ENCODE measurements at regions not wholly inside any gene's neighbourhood (a gene's known extent, or its start where the extent isn't known, plus 50 kb on each side); places are given as distances from the start of the nearest gene placed in this dataset.
"Not testable (repeated sequence)": the region's sequence is repeated elsewhere in the genome, so short reads cannot be mapped to it uniquely, and the experiment has no call there.

DNA sequence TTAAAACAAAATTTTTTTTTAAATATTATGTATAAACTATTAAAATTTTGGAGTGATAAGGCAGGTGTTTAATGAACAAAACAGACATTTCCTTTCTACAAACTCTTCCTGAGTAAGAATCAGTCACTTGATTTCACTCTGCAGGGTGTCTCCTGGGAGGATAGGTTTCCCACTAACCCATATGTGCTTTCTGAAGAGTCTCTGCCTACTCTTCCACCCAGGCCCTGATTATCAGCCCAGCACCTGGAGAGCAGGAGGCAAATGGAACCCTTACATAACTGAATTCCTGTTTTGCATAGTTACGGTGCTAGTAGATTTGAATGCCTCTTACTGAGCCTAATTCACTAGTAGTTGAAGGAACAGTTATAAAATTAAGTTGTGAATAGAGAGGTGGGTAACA lies 1718.6 kb downstream of the SUCLG1 start:
- Mint-ChIP-seq H3K4me3 (no peak overlapping the region), H3K27ac (no peak overlapping the region), H3K36me3 (no peaks in the 10 kb centered on the region), H3K27me3 (no peaks in the 10 kb centered on the region), H3K4me1 (no peaks in the 10 kb centered on the region), H3K9me3 (peaks cover 5 to 20% (median 5%) of the 10 kb centered on the region in 3 donors)
- H3K27ac ChIP-seq (ENCODE audit: low read length) = no peak overlapping the region
- ATAC-seq (replicated peaks in 1 of 4) (no peak), DNase-seq (no peak)
- CTCF ChIA-PET = no interaction called here
- H3K27me3 ChIP-seq (replicated peaks in 1 of 2; ENCODE audit: control insufficient read depth in 2 of 2, extremely low read depth in 1 of 2, insufficient read depth in 2 of 2, low read length in 1 of 2) = no peaks in the 10 kb centered on the region
- H3K4me3 ChIP-seq (ENCODE audit: control insufficient read depth in 1 of 2, extremely low read depth in 1 of 2, low read length in 1 of 2) = no peak overlapping the region
- H3K4me1 ChIP-seq (ENCODE audit: control insufficient read depth in 1 of 2, extremely low read depth in 1 of 2, insufficient read depth in 2 of 2, low read length in 2 of 2) = no peaks in the 10 kb centered on the region
- H3K36me3 ChIP-seq (ENCODE audit: control insufficient read depth in 2 of 2, extremely low read depth in 1 of 2, insufficient read depth in 1 of 2, low read length in 1 of 2) = no peaks in the 10 kb centered on the region
- POLR2A ChIA-PET = no interaction called here
- no CpG with 5 or more reads among the region's 1 CpG for WGBS (ENCODE audit: insufficient coverage)
- H3K9me3 ChIP-seq = no peaks in the 10 kb centered on the region

DNA sequence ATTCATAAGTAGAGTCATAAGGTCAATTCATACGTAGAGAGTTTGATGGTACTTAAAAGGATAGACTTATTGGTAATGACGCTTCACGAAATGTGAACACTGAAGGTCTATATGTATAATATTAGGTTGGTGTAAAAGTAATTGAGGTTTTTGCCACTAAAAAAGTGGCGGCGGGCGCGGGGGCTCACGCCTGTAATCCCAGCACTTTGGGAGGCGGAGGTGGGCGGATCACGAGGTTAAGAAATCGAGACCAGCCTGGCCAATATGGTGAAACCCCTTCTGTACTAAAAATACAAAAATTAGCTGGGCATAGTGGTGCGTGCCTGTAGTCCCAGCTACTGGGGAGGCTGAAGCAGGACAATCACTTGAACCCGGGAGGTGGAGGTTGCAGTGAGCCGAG lies 1721.1 kb downstream of the SUCLG1 start:
- H3K36me3 ChIP-seq (ENCODE audit: control insufficient read depth in 2 of 2, extremely low read depth in 1 of 2, insufficient read depth in 1 of 2, low read length in 1 of 2); H3K4me1 Mint-ChIP-seq; H3K27me3 ChIP-seq (replicated peaks in 1 of 2; ENCODE audit: control insufficient read depth in 2 of 2, extremely low read depth in 1 of 2, insufficient read depth in 2 of 2, low read length in 1 of 2); H3K36me3 Mint-ChIP-seq; CTCF ChIA-PET; DNase-seq; POLR2A ChIA-PET; H3K27ac ChIP-seq (ENCODE audit: low read length); H3K27ac Mint-ChIP-seq; H3K27me3 Mint-ChIP-seq; H3K9me3 ChIP-seq; H3K4me3 ChIP-seq (ENCODE audit: control insufficient read depth in 1 of 2, extremely low read depth in 1 of 2, low read length in 1 of 2); ATAC-seq (replicated peaks in 1 of 4); H3K4me3 Mint-ChIP-seq; H3K4me1 ChIP-seq (ENCODE audit: control insufficient read depth in 1 of 2, extremely low read depth in 1 of 2, insufficient read depth in 2 of 2, low read length in 2 of 2): not testable (repeated sequence)
- WGBS (ENCODE audit: insufficient coverage) = 99% methylated on average over 12 of the region's 15 CpGs
- H3K9me3 Mint-ChIP-seq = peaks cover 2 to 21% (median 5%) of the 10 kb centered on the region in 3 donors

DNA sequence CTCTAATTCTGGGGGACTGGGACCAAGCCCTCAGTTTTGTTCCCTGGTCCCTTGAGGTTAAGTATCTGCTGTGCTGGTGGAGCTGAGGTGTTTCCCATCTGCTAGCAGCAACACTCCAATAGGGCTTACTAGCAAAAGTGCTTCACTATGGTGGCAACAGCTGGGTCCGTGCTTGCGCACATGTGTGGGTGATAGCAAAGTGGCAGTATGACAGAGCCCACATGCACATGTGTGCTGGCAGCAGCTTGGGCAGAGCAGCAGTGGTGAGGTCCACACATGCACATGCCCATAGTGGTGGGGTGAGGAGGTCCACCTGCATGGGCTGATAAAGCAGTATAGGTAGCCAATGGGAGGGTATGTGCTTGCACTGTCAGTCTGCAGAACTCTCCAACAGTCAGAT lies 1723.7 kb downstream of the SUCLG1 start:
- H3K27me3 ChIP-seq (replicated peaks in 1 of 2; ENCODE audit: control insufficient read depth in 2 of 2, extremely low read depth in 1 of 2, insufficient read depth in 2 of 2, low read length in 1 of 2) = no peaks in the 10 kb centered on the region
- H3K4me3 ChIP-seq (ENCODE audit: control insufficient read depth in 1 of 2, extremely low read depth in 1 of 2, low read length in 1 of 2) = peak overlapping the region in 1 of 2 donors; percentile 6
- no peaks in the 10 kb centered on the region for H3K36me3 ChIP-seq (ENCODE audit: control insufficient read depth in 2 of 2, extremely low read depth in 1 of 2, insufficient read depth in 1 of 2, low read length in 1 of 2)
- Mint-ChIP-seq H3K9me3 (peaks cover 0 to 25% (median 8%) of the 10 kb centered on the region in 3 donors), H3K4me1 (no peaks in the 10 kb centered on the region), H3K4me3 (no peak overlapping the region), H3K27ac (no peak overlapping the region), H3K27me3 (no peaks in the 10 kb centered on the region), H3K36me3 (no peaks in the 10 kb centered on the region)
- H3K27ac ChIP-seq (ENCODE audit: low read length) = no peak overlapping the region
- no peaks in the 10 kb centered on the region for H3K9me3 ChIP-seq
- POLR2A ChIA-PET = no interaction called here
- ATAC-seq (replicated peaks in 1 of 4) (no peak), DNase-seq (no peak)
- H3K4me1 ChIP-seq (ENCODE audit: control insufficient read depth in 1 of 2, extremely low read depth in 1 of 2, insufficient read depth in 2 of 2, low read length in 2 of 2) = no peaks in the 10 kb centered on the region
- CTCF ChIA-PET = no interaction called here
- WGBS (ENCODE audit: insufficient coverage) = 94% methylated on average over 2 of the region's 2 CpGs

DNA sequence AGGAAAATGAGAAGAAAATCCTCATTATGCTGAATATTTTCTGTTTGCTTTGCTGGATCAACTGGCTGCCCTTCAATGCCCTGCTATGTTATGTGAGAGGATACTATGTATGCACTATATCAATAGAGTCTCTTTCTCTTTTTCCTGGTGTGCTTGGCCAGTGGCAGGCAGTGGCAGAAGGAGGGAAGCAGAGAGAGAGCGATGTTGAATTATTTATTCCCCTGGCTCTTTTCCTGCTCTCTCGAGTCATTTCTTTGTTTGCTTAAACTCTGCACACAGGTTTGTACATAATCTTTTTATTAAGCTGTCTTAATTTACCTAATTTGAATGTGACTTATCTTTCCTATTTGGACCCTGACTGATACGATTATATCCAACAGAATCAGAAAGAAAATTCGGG lies 1727.3 kb downstream of the SUCLG1 start:
- Mint-ChIP-seq H3K27me3 (no peaks in the 10 kb centered on the region), H3K4me3 (no peak overlapping the region), H3K27ac (no peak overlapping the region), H3K9me3 (peaks cover 8 to 36% (median 18%) of the 10 kb centered on the region in 3 donors), H3K4me1 (no peaks in the 10 kb centered on the region), H3K36me3 (no peaks in the 10 kb centered on the region)
- WGBS (ENCODE audit: insufficient coverage) = no CpG with 5 or more reads among the region's 4 CpGs
- ATAC-seq (replicated peaks in 1 of 4) (no peak), DNase-seq (no peak)
- ChIA-PET POLR2A (no interaction called here), CTCF (no interaction called here)
- Histone ChIP-seq H3K27ac (ENCODE audit: low read length) (no peak overlapping the region), H3K9me3 (no peaks in the 10 kb centered on the region), H3K36me3 (ENCODE audit: control insufficient read depth in 2 of 2, extremely low read depth in 1 of 2, insufficient read depth in 1 of 2, low read length in 1 of 2) (no peaks in the 10 kb centered on the region), H3K4me1 (ENCODE audit: control insufficient read depth in 1 of 2, extremely low read depth in 1 of 2, insufficient read depth in 2 of 2, low read length in 2 of 2) (no peaks in the 10 kb centered on the region), H3K4me3 (ENCODE audit: control insufficient read depth in 1 of 2, extremely low read depth in 1 of 2, low read length in 1 of 2) (no peak overlapping the region), H3K27me3 (replicated peaks in 1 of 2; ENCODE audit: control insufficient read depth in 2 of 2, extremely low read depth in 1 of 2, insufficient read depth in 2 of 2, low read length in 1 of 2) (no peaks in the 10 kb centered on the region)

DNA sequence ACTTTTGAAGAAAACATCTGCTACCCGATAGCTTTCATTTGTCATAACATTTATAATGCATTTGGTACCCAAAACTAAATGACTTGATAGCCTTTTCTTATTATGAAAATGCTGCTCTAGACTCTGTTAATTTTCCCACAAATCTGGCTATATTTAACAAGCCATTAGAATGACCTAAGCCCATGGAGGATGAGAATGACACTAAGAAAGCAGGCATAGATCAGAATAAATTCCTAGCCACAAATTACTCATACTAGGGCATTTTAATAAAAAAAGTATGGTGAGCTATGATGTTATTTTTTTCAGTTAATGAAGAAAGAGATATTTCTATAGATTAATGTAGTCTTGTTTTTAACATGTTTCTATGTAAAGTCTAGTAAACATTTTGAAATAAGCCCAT lies 1728.3 kb downstream of the SUCLG1 start:
- no peaks in the 10 kb centered on the region for H3K27me3 Mint-ChIP-seq
- ATAC-seq (replicated peaks in 1 of 4) = no peak
- H3K9me3 Mint-ChIP-seq = peaks cover 8 to 32% (median 18%) of the 10 kb centered on the region in 3 donors
- CTCF ChIA-PET = no interaction called here
- Histone ChIP-seq H3K36me3 (ENCODE audit: control insufficient read depth in 2 of 2, extremely low read depth in 1 of 2, insufficient read depth in 1 of 2, low read length in 1 of 2) (no peaks in the 10 kb centered on the region), H3K9me3 (no peaks in the 10 kb centered on the region), H3K4me1 (ENCODE audit: control insufficient read depth in 1 of 2, extremely low read depth in 1 of 2, insufficient read depth in 2 of 2, low read length in 2 of 2) (no peaks in the 10 kb centered on the region), H3K4me3 (ENCODE audit: control insufficient read depth in 1 of 2, extremely low read depth in 1 of 2, low read length in 1 of 2) (no peak overlapping the region), H3K27ac (ENCODE audit: low read length) (no peak overlapping the region), H3K27me3 (replicated peaks in 1 of 2; ENCODE audit: control insufficient read depth in 2 of 2, extremely low read depth in 1 of 2, insufficient read depth in 2 of 2, low read length in 1 of 2) (no peaks in the 10 kb centered on the region)
- no peak for DNase-seq
- H3K36me3 Mint-ChIP-seq = no peaks in the 10 kb centered on the region
- no peak overlapping the region for H3K4me3 Mint-ChIP-seq
- H3K27ac Mint-ChIP-seq = no peak overlapping the region
- WGBS (ENCODE audit: insufficient coverage) = no CpG with 5 or more reads among the region's 1 CpG
- POLR2A ChIA-PET = no interaction called here
- no peaks in the 10 kb centered on the region for H3K4me1 Mint-ChIP-seq

DNA sequence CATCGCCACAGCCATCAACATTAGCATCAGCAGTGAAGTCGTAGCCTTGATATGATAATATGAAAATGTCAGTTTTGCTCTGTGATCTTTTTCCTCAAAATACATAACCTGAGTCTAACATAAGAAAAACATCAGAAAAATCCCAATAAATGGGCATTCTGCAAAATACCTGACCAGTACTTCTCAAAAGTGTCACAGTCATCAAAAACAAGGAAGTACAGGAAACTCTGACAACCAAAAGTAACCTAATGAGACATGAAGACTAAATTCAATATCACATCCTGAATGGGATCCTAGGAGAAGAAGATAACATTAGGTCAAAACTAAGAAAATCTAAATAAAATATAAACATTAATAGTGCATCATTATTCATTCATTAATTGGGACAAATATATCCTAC lies 1731.0 kb downstream of the SUCLG1 start:
- H3K9me3 ChIP-seq = no peaks in the 10 kb centered on the region
- H3K27me3 ChIP-seq (replicated peaks in 1 of 2; ENCODE audit: control insufficient read depth in 2 of 2, extremely low read depth in 1 of 2, insufficient read depth in 2 of 2, low read length in 1 of 2) = no peaks in the 10 kb centered on the region
- POLR2A ChIA-PET = no interaction called here
- Mint-ChIP-seq H3K9me3 (peaks cover 8 to 23% (median 17%) of the 10 kb centered on the region in 3 donors), H3K36me3 (no peaks in the 10 kb centered on the region), H3K4me3 (no peak overlapping the region), H3K27ac (no peak overlapping the region), H3K4me1 (no peaks in the 10 kb centered on the region), H3K27me3 (no peaks in the 10 kb centered on the region)
- no peaks in the 10 kb centered on the region for H3K36me3 ChIP-seq (ENCODE audit: control insufficient read depth in 2 of 2, extremely low read depth in 1 of 2, insufficient read depth in 1 of 2, low read length in 1 of 2)
- no peaks in the 10 kb centered on the region for H3K4me1 ChIP-seq (ENCODE audit: control insufficient read depth in 1 of 2, extremely low read depth in 1 of 2, insufficient read depth in 2 of 2, low read length in 2 of 2)
- no CpG with 5 or more reads among the region's 2 CpGs for WGBS (ENCODE audit: insufficient coverage)
- ATAC-seq (replicated peaks in 1 of 4) (no peak), DNase-seq (no peak)
- H3K27ac ChIP-seq (ENCODE audit: low read length) = no peak overlapping the region
- CTCF ChIA-PET = no interaction called here
- H3K4me3 ChIP-seq (ENCODE audit: control insufficient read depth in 1 of 2, extremely low read depth in 1 of 2, low read length in 1 of 2) = no peak overlapping the region

DNA sequence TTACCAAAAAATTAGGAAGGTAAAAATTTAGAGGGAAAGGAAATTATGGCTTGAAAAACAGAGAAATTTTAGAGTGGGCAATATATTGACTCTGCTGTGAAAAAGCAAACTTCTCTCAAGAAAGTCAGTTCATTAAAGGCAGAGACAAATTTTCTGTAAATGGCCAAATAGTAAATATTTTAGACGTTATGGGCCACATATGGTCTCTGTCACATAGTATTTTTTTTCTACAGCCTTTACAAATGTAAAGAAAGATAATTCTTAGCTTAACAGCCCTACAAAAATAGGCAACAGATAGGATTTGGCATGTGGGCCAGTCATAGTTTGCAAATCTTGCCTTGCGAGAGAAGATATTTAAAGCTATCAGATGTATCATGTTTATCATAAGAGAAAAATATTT lies 1750.4 kb downstream of the SUCLG1 start:
- H3K4me3 Mint-ChIP-seq = no peak overlapping the region

More for the DNA sequence above, 1750.4 kb downstream of the SUCLG1 start:
- Histone ChIP-seq H3K27ac (ENCODE audit: low read length) (no peak overlapping the region), H3K4me1 (ENCODE audit: control insufficient read depth in 1 of 2, extremely low read depth in 1 of 2, insufficient read depth in 2 of 2, low read length in 2 of 2) (no peaks in the 10 kb centered on the region), H3K4me3 (ENCODE audit: control insufficient read depth in 1 of 2, extremely low read depth in 1 of 2, low read length in 1 of 2) (no peak overlapping the region), H3K36me3 (ENCODE audit: control insufficient read depth in 2 of 2, extremely low read depth in 1 of 2, insufficient read depth in 1 of 2, low read length in 1 of 2) (no peaks in the 10 kb centered on the region), H3K9me3 (no peaks in the 10 kb centered on the region), H3K27me3 (replicated peaks in 1 of 2; ENCODE audit: control insufficient read depth in 2 of 2, extremely low read depth in 1 of 2, insufficient read depth in 2 of 2, low read length in 1 of 2) (no peaks in the 10 kb centered on the region)
- H3K27ac Mint-ChIP-seq = no peak overlapping the region
- DNase-seq = no peak
- peaks cover 8 to 19% (median 10%) of the 10 kb centered on the region in 3 donors for H3K9me3 Mint-ChIP-seq
- no peak for ATAC-seq (replicated peaks in 1 of 4)
- H3K27me3 Mint-ChIP-seq = no peaks in the 10 kb centered on the region
- no CpG with 5 or more reads among the region's 2 CpGs for WGBS (ENCODE audit: insufficient coverage)
- H3K36me3 Mint-ChIP-seq = no peaks in the 10 kb centered on the region
- ChIA-PET CTCF (no interaction called here), POLR2A (no interaction called here)
- no peaks in the 10 kb centered on the region for H3K4me1 Mint-ChIP-seq
